Dermis microvascular lymphatic vessel endothelial cell (primary cell): ENCODE measurements at regions not wholly inside any gene's neighbourhood (a gene's known extent, or its start where the extent isn't known, plus 50 kb on each side); places are given as distances from the start of the nearest gene placed in this dataset.
A peak's percentile ranks its signal among the peaks of the same experiment; 100 is the strongest.
"Not testable (repeated sequence)": the region's sequence is repeated elsewhere in the genome, so short reads cannot be mapped to it uniquely, and the experiment has no call there.

Source experiments
- DNase-seq, 2 donors: peaks; one replicate each; pipeline versions ENCODE4 v3.0.0 to v3.0.0-alpha.2; 2010; ENCODE audit warnings: low read depth in 2 of 2

- peak in 1 of 2 donors; percentile 27 for DNase-seq
Observed at GRCh38 chr4:13678186-13678924, 50.8 kb upstream of the BOD1L1 start.

GRCh38 chr4:13681570-13681969 is 54.0 kb upstream of the BOD1L1 start:
- no peak for DNase-seq

DNA sequence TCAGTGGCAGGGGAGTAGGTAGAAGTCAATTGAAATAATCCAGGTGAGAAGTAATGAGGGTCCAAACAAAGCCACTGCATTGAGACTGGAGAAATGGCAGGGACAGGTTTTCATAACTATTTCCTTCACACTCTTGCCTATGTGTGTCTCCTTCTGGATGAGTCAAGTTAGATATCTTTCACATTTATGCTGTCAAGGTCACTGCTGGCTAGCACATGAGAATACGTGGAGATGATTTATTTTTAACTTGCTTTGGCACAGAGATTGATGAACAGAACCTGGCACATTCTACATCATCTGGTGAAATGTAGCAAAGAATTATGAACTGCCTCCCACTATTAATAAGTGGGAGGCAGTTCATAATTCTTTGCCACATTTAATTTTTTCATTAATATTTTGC is 66.7 kb upstream of the BOD1L1 start:
- no peak for DNase-seq

GRCh38 chr4:13698296-13698695 is 70.8 kb upstream of the BOD1L1 start:
- DNase-seq, result no peak

DNA sequence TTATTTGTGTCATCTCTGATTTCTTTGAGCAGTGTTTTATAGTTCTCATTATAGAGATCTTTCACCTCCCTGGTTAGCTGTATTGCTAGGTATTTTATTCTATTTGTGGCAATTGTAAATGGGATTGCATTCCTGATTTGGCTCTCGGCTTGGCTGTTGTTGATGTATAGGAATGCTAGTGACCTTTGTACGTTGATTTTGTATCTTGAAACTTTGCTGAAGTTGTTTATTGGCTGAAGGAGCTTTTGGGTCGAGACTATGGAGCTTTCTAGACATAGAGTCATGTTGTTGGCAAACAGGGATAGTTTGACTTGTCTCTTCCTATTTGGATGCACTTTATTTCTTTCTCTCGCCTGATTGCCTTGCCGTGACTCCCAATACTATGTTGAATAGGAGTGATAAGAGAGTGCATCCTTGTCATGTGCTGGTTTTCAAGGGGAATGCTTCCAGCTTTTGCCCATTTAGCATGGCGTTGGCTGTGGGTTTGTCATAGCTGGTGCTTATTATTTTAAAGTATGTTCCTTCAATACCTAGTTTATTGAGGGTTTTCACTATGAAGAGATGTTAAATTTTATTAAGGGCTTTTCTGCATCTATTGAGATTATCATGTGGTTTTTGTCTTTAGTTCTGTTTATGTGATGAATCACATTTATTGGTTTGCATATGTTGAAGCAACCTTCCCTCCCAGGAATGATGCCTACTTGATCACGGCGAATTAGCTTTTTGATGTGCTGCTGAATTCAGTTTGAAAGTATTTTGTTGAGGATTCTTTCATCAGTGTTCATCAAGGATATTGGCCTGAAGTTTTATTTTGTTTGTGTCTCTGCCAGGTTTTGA is 72.7 kb upstream of the BOD1L1 start:
- DNase-seq, result no peak

DNA sequence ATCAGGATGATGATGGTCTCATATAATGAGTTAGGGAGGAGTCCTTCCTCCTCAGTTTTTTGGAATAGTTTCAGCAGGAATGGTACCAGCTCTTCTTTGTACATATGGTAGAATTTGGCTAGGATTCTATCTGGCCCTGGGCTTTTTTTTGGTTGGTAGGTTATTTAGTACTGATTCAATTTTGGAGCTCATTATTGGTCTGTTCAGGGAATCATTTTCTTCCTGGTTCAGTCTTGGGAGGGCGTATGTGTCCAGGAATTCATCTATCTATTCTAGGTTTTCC is 73.3 kb upstream of the BOD1L1 start:
- DNase-seq, result not testable (repeated sequence)

DNA sequence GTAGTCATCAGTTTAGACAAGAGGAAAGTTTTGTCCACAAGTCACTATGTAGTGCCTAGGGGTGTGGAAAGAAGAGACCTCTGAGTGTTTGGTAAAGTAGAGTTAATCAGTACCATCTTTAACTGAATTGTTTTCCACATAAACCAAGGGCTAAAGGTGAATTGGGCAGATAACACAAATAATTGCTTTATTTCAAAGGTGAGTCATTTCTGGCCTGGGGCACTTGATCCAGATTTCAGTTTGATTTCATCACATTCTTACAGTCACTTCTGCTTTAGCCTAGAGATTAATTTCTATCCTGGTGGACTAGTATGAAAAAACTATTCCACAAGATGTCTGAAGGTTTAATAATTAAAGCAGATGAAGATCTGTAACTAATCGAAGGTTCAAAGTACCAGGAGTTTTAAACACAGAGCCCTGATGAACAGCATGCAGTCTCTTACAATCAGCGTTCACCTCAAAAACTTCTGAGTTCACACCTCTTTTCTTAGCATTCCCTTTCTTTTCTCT is 74.5 kb upstream of the BOD1L1 start:
- DNase-seq, result no peak

GRCh38 chr4:13703096-13703495 is 75.6 kb upstream of the BOD1L1 start:
- no peak for DNase-seq

DNA sequence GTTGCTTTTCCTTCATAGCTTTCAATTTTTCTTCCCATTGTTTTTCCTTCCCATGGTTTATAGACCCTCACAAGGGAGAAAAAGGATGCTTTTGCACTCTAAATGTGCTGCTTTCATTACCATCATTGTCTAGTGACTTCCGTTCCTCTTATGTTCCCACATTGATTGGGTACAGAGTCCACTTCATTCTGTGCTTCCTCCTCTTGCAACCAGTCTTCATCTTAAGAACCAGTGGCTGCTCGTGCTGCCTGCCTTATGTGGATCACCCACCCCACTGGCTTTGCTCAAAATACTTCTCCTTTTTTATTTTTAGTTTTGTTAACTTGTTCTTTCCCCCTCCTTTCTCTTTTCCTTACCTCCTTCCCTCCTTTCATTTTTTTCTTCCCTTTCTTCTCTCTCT is 76.5 kb upstream of the BOD1L1 start:
- DNase-seq, result no peak

GRCh38 chr4:13704761-13705160 is 77.2 kb upstream of the BOD1L1 start:
- no peak for DNase-seq

GRCh38 chr4:13705521-13706041 is 78.1 kb upstream of the BOD1L1 start:
- DNase-seq, result peak; percentile 83 to 89

DNA sequence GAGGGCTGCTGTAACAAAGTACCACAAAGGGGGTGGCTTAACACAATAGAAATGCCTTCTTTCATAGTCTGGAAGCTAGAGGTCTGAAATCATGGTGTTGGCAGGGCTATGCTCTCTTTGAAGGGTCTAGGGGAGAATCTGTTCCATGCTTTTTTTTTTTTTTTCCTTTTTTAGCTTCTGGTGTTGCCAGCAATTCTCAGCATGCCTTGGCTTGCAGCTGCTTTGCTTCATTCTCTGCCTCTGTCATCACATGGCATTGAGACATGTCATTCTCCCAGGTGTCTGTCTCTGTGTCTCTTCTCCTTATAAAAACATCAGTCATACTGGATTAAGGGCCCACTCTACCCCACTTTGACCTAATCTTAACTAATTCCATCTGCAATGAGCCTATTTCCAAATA is 78.6 kb upstream of the BOD1L1 start:
- no peak for DNase-seq

- DNase-seq, result no peak
Observed at GRCh38 chr4:13706716-13707115, 79.2 kb upstream of the BOD1L1 start.

DNA sequence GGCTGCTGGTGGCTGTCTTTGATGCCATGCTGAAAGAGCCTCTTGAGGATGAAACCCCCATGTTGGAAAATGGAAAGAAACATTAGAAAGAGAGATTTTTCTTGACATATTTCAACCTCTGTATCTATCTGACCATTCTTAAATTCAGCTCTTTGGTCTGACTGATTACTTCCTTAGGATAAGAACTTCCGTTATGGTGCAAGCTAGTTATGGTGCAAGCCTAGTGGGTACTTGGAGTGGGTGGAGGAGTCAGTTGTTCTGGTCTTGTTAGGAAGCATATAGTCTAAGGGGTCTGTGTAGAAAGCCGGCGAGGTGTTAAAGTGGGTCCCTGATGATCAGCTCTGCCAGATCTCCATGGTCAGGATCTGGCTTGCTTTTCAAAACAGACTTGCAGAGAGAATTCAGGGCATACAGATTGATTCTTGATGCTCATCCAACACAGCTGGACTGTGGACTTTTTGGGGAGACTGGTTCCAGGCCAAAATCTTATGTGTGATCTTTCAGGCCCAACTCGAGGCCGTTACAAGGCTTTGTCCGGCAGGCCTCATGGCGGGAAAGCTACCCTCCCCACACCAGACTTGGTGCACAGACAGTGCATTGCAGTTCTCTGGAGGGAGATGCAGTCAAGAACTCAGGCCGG is 82.8 kb upstream of the BOD1L1 start:
- DNase-seq, result no peak

- no peak for DNase-seq
Observed at GRCh38 chr4:13711233-13711785, 83.8 kb upstream of the BOD1L1 start.

- DNase-seq, result no peak
Observed at GRCh38 chr4:13721894-13722293, 94.4 kb upstream of the BOD1L1 start.

- DNase-seq, result no peak
Observed at GRCh38 chr4:13722649-13723048, 95.1 kb upstream of the BOD1L1 start.

DNA sequence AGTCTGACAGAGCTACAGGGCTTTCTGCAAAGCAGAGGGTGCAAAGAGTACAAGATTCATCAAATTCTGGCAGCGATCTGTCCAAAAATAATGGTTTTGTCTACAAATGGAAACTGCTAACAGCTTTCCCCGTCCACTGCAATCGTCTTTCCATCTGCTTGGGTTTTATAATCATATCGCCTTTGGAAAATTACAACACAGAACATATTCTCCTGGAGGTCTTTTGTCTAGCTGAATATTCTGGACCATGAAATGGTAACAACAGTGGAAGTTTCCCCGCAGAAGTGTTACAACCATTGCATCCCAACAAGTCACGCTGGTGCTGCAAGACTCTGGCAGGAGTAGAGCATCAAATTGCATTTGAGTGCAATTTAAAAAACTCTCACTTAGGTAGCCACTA is 101.2 kb upstream of the BOD1L1 start:
- DNase-seq, result no peak

GRCh38 chr4:13731019-13731418 is 103.5 kb upstream of the BOD1L1 start:
- no peak for DNase-seq

DNA sequence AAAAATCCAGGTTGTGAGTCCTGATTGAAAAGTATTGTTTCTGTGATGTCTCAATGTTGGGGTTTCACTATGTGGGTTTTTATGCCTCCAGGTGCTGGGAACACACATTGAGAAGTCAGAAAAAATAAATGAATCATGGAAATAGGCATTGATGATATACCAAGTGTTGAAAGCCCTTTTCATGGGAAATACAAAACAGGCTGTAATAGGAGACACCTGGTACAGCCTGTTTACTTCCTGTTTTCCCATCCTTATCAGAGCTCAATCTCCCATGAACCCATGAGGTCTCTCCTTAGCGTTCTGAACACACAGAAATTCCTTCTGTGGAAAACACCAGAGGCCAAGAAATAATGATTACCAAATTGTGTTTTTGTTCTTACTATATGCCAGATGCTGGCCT is 106.3 kb upstream of the BOD1L1 start:
- DNase-seq, result peak; percentile 10 to 59

GRCh38 chr4:13750594-13750993 is 123.1 kb upstream of the BOD1L1 start:
- no peak for DNase-seq

DNA sequence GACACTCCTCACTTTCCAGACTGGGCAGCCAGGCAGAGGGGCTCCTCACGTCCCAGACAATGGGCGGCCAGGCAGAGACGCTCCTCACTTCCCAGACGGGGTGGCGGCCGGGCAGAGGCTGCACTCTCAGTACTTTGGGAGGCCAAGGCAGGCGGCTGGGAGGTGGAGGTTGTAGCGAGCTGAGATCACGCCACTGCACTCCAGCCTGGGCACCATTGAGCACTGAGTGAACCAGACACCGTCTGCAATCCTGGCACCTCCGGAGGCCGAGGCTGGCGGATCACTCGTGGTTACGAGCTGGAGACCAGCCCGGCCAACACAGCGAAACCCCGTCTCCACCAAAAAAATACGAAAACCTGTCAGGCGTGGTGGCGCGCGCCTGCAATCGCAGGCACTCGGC is 134.1 kb upstream of the BOD1L1 start:
- not testable (repeated sequence) for DNase-seq
